ENCODE measurements at regions not wholly inside any gene's neighbourhood (a gene's known extent, or its start where the extent isn't known, plus 50 kb on each side); places are given as distances from the start of the nearest gene placed in this dataset.

DNA sequence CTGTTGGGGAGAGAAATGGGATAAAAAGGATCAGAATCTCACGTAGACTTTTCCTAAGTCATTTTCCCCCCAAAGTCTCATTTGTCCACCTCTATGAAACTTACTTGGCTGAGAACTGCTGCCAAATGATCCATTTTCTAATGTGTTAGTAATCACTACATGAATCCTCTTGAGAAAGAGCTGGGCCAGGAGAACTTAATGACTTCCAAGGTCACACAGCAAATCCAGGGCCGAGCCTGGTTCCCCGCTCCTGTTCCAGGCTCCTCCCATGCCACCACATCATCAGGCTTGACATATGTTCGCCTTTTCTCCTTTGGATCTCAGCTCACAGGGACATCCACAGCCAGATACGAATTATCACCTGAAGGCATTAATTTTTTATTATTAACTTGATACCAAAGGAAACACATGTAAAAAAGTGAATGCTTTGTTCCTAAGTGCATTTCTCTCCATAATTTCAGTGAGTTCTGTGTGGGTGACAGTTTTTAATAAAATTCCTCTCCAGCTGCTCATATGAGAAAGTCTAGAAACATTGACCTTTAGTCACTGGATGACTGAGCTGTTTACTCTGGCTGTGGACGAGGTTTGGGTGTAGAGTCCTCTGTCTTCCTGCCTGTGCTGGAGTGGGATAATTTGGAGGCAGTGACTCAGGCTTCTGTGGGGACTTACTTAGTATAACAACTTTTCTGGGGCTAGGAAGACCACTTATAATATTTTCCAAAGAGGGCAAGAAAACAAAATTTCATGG, 276.3 kb downstream of the PAX1 start (continued):
- TF ChIP-seq, protein P1, sequence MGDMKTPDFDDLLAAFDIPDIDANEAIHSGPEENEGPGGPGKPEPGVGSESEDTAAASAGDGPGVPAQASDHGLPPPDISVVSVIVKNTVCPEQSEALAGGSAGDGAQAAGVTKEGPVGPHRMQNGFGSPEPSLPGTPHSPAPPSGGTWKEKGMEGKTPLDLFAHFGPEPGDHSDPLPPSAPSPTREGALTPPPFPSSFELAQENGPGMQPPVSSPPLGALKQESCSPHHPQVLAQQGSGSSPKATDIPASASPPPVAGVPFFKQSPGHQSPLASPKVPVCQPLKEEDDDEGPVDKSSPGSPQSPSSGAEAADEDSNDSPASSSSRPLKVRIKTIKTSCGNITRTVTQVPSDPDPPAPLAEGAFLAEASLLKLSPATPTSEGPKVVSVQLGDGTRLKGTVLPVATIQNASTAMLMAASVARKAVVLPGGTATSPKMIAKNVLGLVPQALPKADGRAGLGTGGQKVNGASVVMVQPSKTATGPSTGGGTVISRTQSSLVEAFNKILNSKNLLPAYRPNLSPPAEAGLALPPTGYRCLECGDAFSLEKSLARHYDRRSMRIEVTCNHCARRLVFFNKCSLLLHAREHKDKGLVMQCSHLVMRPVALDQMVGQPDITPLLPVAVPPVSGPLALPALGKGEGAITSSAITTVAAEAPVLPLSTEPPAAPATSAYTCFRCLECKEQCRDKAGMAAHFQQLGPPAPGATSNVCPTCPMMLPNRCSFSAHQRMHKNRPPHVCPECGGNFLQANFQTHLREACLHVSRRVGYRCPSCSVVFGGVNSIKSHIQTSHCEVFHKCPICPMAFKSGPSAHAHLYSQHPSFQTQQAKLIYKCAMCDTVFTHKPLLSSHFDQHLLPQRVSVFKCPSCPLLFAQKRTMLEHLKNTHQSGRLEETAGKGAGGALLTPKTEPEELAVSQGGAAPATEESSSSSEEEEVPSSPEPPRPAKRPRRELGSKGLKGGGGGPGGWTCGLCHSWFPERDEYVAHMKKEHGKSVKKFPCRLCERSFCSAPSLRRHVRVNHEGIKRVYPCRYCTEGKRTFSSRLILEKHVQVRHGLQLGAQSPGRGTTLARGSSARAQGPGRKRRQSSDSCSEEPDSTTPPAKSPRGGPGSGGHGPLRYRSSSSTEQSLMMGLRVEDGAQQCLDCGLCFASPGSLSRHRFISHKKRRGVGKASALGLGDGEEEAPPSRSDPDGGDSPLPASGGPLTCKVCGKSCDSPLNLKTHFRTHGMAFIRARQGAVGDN (CRISPR knock-in tag; IDR thresholded peaks at IDR 0.05) = no peak
- TF ChIP-seq ZNF567 (CRISPR knock-in tag; IDR thresholded peaks at IDR 0.05; ENCODE audit: borderline replicate concordance) (no peak), MTF1 (CRISPR knock-in tag; IDR thresholded peaks at IDR 0.05) (no peak), YY1 (IDR thresholded peaks at IDR 0.05; ENCODE audit: insufficient read depth, insufficient replicate concordance, low read depth, low read length) (no peak), RXRA (CRISPR knock-in tag; IDR thresholded peaks at IDR 0.05) (no peak), MXI1 (IDR thresholded peaks at IDR 0.05; ENCODE audit: borderline replicate concordance, low read depth, low read length) (no peak), FOXO1 (CRISPR knock-in tag; IDR thresholded peaks at IDR 0.05) (peak; percentile 26; the same call in 1 of the 2 replicates), FOSL1 (CRISPR knock-in tag; IDR thresholded peaks at IDR 0.05; ENCODE audit: borderline replicate concordance) (no peak), ZNF678 (CRISPR knock-in tag; IDR thresholded peaks at IDR 0.05) (no peak), ZNF501 (CRISPR knock-in tag; IDR thresholded peaks at IDR 0.05) (no peak), ZNF205 (CRISPR knock-in tag; IDR thresholded peaks at IDR 0.05) (no peak), ZNF788 (CRISPR knock-in tag; IDR thresholded peaks at IDR 0.05; ENCODE audit: borderline replicate concordance) (no peak), ZNF431 (CRISPR knock-in tag; IDR thresholded peaks at IDR 0.05; ENCODE audit: borderline replicate concordance, low read depth) (no peak), BORCS8-MEF2B (CRISPR knock-in tag; IDR thresholded peaks at IDR 0.05) (no peak)
- TF ChIP-seq, protein P2, sequence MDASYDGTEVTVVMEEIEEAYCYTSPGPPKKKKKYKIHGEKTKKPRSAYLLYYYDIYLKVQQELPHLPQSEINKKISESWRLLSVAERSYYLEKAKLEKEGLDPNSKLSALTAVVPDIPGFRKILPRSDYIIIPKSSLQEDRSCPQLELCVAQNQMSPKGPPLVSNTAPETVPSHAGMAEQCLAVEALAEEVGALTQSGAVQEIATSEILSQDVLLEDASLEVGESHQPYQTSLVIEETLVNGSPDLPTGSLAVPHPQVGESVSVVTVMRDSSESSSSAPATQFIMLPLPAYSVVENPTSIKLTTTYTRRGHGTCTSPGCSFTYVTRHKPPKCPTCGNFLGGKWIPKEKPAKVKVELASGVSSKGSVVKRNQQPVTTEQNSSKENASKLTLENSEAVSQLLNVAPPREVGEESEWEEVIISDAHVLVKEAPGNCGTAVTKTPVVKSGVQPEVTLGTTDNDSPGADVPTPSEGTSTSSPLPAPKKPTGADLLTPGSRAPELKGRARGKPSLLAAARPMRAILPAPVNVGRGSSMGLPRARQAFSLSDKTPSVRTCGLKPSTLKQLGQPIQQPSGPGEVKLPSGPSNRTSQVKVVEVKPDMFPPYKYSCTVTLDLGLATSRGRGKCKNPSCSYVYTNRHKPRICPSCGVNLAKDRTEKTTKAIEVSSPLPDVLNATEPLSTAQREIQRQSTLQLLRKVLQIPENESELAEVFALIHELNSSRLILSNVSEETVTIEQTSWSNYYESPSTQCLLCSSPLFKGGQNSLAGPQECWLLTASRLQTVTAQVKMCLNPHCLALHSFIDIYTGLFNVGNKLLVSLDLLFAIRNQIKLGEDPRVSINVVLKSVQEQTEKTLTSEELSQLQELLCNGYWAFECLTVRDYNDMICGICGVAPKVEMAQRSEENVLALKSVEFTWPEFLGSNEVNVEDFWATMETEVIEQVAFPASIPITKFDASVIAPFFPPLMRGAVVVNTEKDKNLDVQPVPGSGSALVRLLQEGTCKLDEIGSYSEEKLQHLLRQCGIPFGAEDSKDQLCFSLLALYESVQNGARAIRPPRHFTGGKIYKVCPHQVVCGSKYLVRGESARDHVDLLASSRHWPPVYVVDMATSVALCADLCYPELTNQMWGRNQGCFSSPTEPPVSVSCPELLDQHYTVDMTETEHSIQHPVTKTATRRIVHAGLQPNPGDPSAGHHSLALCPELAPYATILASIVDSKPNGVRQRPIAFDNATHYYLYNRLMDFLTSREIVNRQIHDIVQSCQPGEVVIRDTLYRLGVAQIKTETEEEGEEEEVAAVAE (CRISPR knock-in tag; IDR thresholded peaks at IDR 0.05; ENCODE audit: borderline replicate concordance) = no peak

Measured in HepG2 (cell line).